Progenitor cell of endocrine pancreas (in vitro differentiated cells): ENCODE measurements at regions not wholly inside any gene's neighbourhood (a gene's known extent, or its start where the extent isn't known, plus 50 kb on each side); places are given as distances from the start of the nearest gene placed in this dataset.

Experiments
- DNase-seq: peaks from one replicate; pipeline ENCODE4 v3.0.0; 2021; ENCODE audit warnings: low spot score; ENCODE audit not compliant: unreplicated experiment
- H3K27ac Mint-ChIP-seq: 2 replicates; pipeline ENCODE4 v1.8.0; 2021; ENCODE audit warnings: mild to moderate bottlenecking, moderate library complexity, mixed read lengths
- H3K27me3 Mint-ChIP-seq: 2 replicates; pipeline ENCODE4 v1.8.0; 2021; ENCODE audit warnings: mixed read lengths
- H3K36me3 Mint-ChIP-seq: 2 replicates; pipeline ENCODE4 v1.8.0; 2022; ENCODE audit warnings: mixed read lengths; ENCODE audit not compliant: insufficient read depth
- H3K4me1 Mint-ChIP-seq: 2 replicates; pipeline ENCODE4 v1.8.0; 2021; ENCODE audit warnings: low read depth, mixed read lengths
- H3K4me3 Mint-ChIP-seq: 2 replicates; pipeline ENCODE4 v1.8.0; 2021; ENCODE audit warnings: low read depth, mild to moderate bottlenecking, moderate library complexity, mixed read lengths
- H3K9me3 Mint-ChIP-seq: 2 replicates; pipeline ENCODE4 v1.8.0; 2021; ENCODE audit warnings: low read depth, mixed read lengths
- CTCF ChIP-seq: fragments of 200-600 bp; sonication (generic); IDR thresholded peaks from one replicate; pipeline ENCODE4 v1.5.0; 2021; ENCODE audit warnings: antibody characterized with exemption, mild to moderate bottlenecking; ENCODE audit not compliant: unreplicated experiment

- Mint-ChIP-seq H3K9me3 (peaks cover 7% of the 10 kb centered on the region), H3K4me1 (no peaks in the 10 kb centered on the region), H3K27ac (no peak overlapping the region), H3K36me3 (no peaks in the 10 kb centered on the region), H3K4me3 (no peak overlapping the region), H3K27me3 (no peaks in the 10 kb centered on the region)
- no peak for TF ChIP-seq CTCF
- DNase-seq = no peak
Measured at GRCh38 chr4:96240041-96240440, 400.1 kb downstream of the PDHA2 start.

- TF ChIP-seq CTCF = no peak
- DNase-seq = no peak
- no peak overlapping the region for H3K4me3 Mint-ChIP-seq
- H3K27me3 Mint-ChIP-seq = no peaks in the 10 kb centered on the region
- no peaks in the 10 kb centered on the region for H3K36me3 Mint-ChIP-seq
- H3K27ac Mint-ChIP-seq = no peak overlapping the region
- peaks cover 1% of the 10 kb centered on the region for H3K9me3 Mint-ChIP-seq
- H3K4me1 Mint-ChIP-seq = peaks cover 2% of the 10 kb centered on the region
Measured at GRCh38 chr4:96241819-96242218, 401.9 kb downstream of the PDHA2 start.

- H3K4me3 Mint-ChIP-seq = no peak overlapping the region
- H3K27ac Mint-ChIP-seq = no peak overlapping the region
- H3K36me3 Mint-ChIP-seq = no peaks in the 10 kb centered on the region
Measured at GRCh38 chr4:96247096-96247495, 407.2 kb downstream of the PDHA2 start.

GRCh38 chr4:96248225-96248624, 408.3 kb downstream of the PDHA2 start:
- H3K27me3 Mint-ChIP-seq = no peaks in the 10 kb centered on the region
- H3K9me3 Mint-ChIP-seq = peaks cover 4% of the 10 kb centered on the region
- no peak for DNase-seq
- peaks cover 2% of the 10 kb centered on the region for H3K4me1 Mint-ChIP-seq
- no peak overlapping the region for H3K27ac Mint-ChIP-seq
- H3K4me3 Mint-ChIP-seq = no peak overlapping the region
- no peak for TF ChIP-seq CTCF
- H3K36me3 Mint-ChIP-seq = no peaks in the 10 kb centered on the region

More at GRCh38 chr4:96247096-96247495, 407.2 kb downstream of the PDHA2 start:
- Mint-ChIP-seq H3K4me1 (peaks cover 2% of the 10 kb centered on the region), H3K9me3 (peaks cover under 1% of the 10 kb centered on the region), H3K27me3 (no peaks in the 10 kb centered on the region)
- DNase-seq = no peak
- no peak for TF ChIP-seq CTCF

GRCh38 chr4:96260064-96260682, 420.3 kb downstream of the PDHA2 start:
- no peak for DNase-seq
- no peaks in the 10 kb centered on the region for H3K36me3 Mint-ChIP-seq
- peaks cover 11% of the 10 kb centered on the region for H3K4me1 Mint-ChIP-seq
- H3K27ac Mint-ChIP-seq = no peak overlapping the region
- TF ChIP-seq CTCF = no peak
- no peak overlapping the region for H3K4me3 Mint-ChIP-seq
- no peaks in the 10 kb centered on the region for H3K27me3 Mint-ChIP-seq
- H3K9me3 Mint-ChIP-seq = no peaks in the 10 kb centered on the region
